Smooth muscle cell (in vitro differentiated cells): ENCODE measurements at regions not wholly inside any gene's neighbourhood (a gene's known extent, or its start where the extent isn't known, plus 50 kb on each side); places are given as distances from the start of the nearest gene placed in this dataset.

Experiments used
- DNase-seq: peaks from one replicate; lab custom pipeline; 2025; ENCODE audit not compliant: unreplicated experiment; lab: John Stamatoyannopoulos, UW
- H2AFZ ChIP-seq: fragments of 200-600 bp; sonication (generic); 2 replicates; pipeline ENCODE4 v1.6.0; 2016; ENCODE audit warnings: antibody characterized with exemption, low read depth, mild to moderate bottlenecking
- H3F3A ChIP-seq: fragments of 200-600 bp; sonication (generic); 2 replicates; pipeline ENCODE4 v1.6.0; 2017; ENCODE audit warnings: antibody characterized with exemption, low read depth
- H3K27ac ChIP-seq: fragments of 200-600 bp; sonication (generic); 2 replicates; pipeline ENCODE4 v1.5.1; 2016; ENCODE audit warnings: low read depth, mild to moderate bottlenecking
- H3K27me3 ChIP-seq: fragments of 200-600 bp; sonication (generic); 2 replicates; pipeline ENCODE4 v1.6.1; 2016; ENCODE audit warnings: low read depth, mild to moderate bottlenecking
- H3K36me3 ChIP-seq: fragments of 200-600 bp; sonication (generic); 2 replicates; pipeline ENCODE4 v1.5.1; 2016; ENCODE audit warnings: low read depth
- H3K4me1 ChIP-seq: fragments of 200-600 bp; sonication (generic); 2 replicates; pipeline ENCODE4 v1.5.1; 2016; ENCODE audit warnings: low read depth
- H3K4me2 ChIP-seq: fragments of 200-600 bp; sonication (generic); 2 replicates; pipeline ENCODE4 v1.6.0; 2016; ENCODE audit warnings: mild to moderate bottlenecking
- H3K4me3 ChIP-seq: fragments of 200-600 bp; sonication (generic); 2 replicates; pipeline ENCODE4 v1.5.1; 2016; ENCODE audit warnings: mild to moderate bottlenecking
- H3K79me2 ChIP-seq: fragments of 200-600 bp; sonication (generic); 2 replicates; pipeline ENCODE4 v1.6.0; 2016; ENCODE audit warnings: low read depth, mild to moderate bottlenecking
- H3K9ac ChIP-seq: fragments of 200-600 bp; sonication (generic); 2 replicates; pipeline ENCODE4 v1.6.0; 2016; ENCODE audit warnings: low read depth
- H3K9me3 ChIP-seq: fragments of 200-600 bp; sonication (generic); replicated peaks from 2 replicates; pipeline ENCODE4 v1.5.1; 2016; ENCODE audit warnings: low read depth
- H4K20me1 ChIP-seq: fragments of 200-600 bp; sonication (generic); 2 replicates; pipeline ENCODE4 v1.6.0; 2016; ENCODE audit warnings: low read depth
- WGBS: methylation state at CpG from one replicate; pipeline ENCODE4 v1.1.7; 2016; ENCODE audit warnings: low lambda C conversion rate; 5-methylcytosine and 5-hydroxymethylcytosine counted together
- TF ChIP-seq, protein P1 (sequence below): fragments of 200-600 bp; sonication (generic); IDR thresholded peaks from 2 replicates; pipeline ENCODE4 v1.5.1; 2017; ENCODE audit warnings: borderline replicate concordance, mild to moderate bottlenecking, antibody characterized with exemption; ENCODE audit not compliant: insufficient read depth, poor library complexity, severe bottlenecking

DNA sequence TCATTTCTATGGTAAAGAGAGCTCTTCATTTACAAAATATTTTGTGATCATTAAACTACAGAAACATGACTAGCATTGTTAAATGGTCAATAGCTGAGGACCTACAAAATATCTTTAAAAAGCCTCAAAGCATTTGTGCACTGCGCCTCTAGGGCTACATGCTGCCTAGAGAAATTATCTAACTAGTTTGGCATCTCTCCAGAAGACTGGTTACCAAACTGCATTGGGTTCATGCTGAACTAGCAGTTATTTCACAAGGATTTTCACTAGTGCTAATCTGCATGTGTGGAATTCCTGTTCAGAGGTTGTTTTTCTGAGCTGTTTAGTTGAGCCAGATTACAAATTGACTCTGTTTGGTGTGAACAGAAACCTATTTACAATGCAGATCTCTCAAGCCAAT is 58.5 kb upstream of the PITX2 start:
- no peak overlapping the region for H3K9ac ChIP-seq
- no peaks in the 10 kb centered on the region for H3K9me3 ChIP-seq
- H3K4me1 ChIP-seq = peaks cover 6% of the 10 kb centered on the region
- no peak overlapping the region for H2AFZ ChIP-seq
- DNase-seq = no peak
- no peaks in the 10 kb centered on the region for H3K27me3 ChIP-seq
- no peaks in the 10 kb centered on the region for H3K36me3 ChIP-seq
- H3F3A ChIP-seq = peaks cover 13% of the 10 kb centered on the region
- TF ChIP-seq, protein P1, sequence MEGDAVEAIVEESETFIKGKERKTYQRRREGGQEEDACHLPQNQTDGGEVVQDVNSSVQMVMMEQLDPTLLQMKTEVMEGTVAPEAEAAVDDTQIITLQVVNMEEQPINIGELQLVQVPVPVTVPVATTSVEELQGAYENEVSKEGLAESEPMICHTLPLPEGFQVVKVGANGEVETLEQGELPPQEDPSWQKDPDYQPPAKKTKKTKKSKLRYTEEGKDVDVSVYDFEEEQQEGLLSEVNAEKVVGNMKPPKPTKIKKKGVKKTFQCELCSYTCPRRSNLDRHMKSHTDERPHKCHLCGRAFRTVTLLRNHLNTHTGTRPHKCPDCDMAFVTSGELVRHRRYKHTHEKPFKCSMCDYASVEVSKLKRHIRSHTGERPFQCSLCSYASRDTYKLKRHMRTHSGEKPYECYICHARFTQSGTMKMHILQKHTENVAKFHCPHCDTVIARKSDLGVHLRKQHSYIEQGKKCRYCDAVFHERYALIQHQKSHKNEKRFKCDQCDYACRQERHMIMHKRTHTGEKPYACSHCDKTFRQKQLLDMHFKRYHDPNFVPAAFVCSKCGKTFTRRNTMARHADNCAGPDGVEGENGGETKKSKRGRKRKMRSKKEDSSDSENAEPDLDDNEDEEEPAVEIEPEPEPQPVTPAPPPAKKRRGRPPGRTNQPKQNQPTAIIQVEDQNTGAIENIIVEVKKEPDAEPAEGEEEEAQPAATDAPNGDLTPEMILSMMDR = no peak
- no peaks in the 10 kb centered on the region for H3K79me2 ChIP-seq
- peak overlapping the region; percentile 71 for H3K4me2 ChIP-seq
- peak overlapping the region; percentile 25 for H3K27ac ChIP-seq
- WGBS = 4% methylated on average over 1 of the region's 1 CpG
- H3K4me3 ChIP-seq = no peak overlapping the region
- no peaks in the 10 kb centered on the region for H4K20me1 ChIP-seq

DNA sequence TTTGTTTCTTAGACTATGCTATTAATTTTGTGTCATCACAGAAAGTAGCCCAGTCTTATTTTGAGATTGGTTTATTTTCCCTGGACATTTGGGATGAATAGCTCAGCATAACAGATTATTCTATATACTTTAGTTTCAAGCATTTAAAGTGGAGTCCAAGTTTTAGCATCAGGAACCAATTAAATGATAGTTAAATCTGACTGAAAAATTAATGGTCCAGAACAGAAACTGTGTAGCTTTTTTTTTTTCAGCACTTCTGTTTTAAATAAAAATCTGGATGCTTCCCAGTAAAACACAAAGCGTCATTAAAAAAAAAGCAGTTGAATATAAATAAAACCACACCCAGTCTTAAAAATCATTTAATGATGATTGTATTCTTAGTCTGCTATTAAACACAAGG is 59.4 kb upstream of the PITX2 start:
- H3K27me3 ChIP-seq = no peaks in the 10 kb centered on the region
- no peaks in the 10 kb centered on the region for H4K20me1 ChIP-seq
- H3K36me3 ChIP-seq = no peaks in the 10 kb centered on the region
- H3K9me3 ChIP-seq = no peaks in the 10 kb centered on the region
- H3K9ac ChIP-seq = no peak overlapping the region
- H3K4me3 ChIP-seq = no peak overlapping the region
- 87% methylated on average over 1 of the region's 1 CpG for WGBS
- peaks cover 6% of the 10 kb centered on the region for H3K4me1 ChIP-seq
- H3K4me2 ChIP-seq = no peak overlapping the region
- TF ChIP-seq, protein P1 = no peak
- H3F3A ChIP-seq = peaks cover 13% of the 10 kb centered on the region
- no peaks in the 10 kb centered on the region for H3K79me2 ChIP-seq
- H2AFZ ChIP-seq = no peak overlapping the region
- DNase-seq = no peak
- H3K27ac ChIP-seq = no peak overlapping the region

DNA sequence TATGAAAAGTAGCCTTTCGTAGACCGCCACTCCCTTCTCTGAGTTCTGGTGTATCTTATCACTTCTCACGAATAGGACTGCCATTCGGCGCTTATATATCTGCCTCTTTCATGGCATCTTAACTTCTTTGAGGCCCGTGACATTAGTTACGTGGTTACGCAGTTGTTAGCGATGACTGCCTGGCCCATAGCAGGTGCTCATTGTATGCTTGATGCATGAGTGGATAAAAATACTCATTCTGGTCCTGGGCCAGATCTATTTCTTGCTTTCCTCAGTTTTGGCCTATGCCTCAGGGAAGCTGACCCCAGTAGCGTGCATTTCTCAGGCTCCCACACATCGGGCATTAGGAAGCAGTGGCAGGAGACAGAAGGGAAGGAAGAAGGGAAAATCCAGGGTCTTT is 60.7 kb upstream of the PITX2 start:
- TF ChIP-seq, protein P1 = no peak
- H4K20me1 ChIP-seq = no peaks in the 10 kb centered on the region

DNA sequence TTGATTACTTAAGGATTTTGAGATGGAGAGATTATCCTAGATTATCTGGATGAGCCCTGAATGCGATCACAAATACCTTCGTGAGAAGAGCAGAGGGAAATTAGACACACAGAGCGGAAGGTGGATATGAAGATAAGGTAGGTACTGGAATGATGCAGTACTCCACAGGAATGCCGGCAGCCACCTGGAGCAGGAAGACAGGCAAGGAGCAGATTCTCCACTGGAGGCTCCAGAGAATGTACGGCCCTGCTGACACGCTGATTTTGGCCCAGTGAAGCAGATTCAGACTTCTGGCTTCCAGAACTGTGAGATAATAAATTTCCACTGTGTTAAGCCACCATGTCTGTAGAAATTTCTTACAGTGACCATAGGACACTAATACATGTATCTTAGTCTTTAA is 79.4 kb upstream of the PITX2 start:
- no peaks in the 10 kb centered on the region for H3K79me2 ChIP-seq
- no peak overlapping the region for H2AFZ ChIP-seq
- WGBS = 80% methylated on average over 6 of the region's 6 CpGs
- DNase-seq = no peak
- H3K4me2 ChIP-seq = no peak overlapping the region
- no peaks in the 10 kb centered on the region for H3K27me3 ChIP-seq
- no peak overlapping the region for H3K4me3 ChIP-seq
- H3K36me3 ChIP-seq = no peaks in the 10 kb centered on the region
- TF ChIP-seq, protein P1 = no peak
- H3K9ac ChIP-seq = no peak overlapping the region
- H3K4me1 ChIP-seq = no peaks in the 10 kb centered on the region
- H4K20me1 ChIP-seq = no peaks in the 10 kb centered on the region
- no peak overlapping the region for H3K27ac ChIP-seq
- no peaks in the 10 kb centered on the region for H3F3A ChIP-seq
- no peaks in the 10 kb centered on the region for H3K9me3 ChIP-seq

More for the DNA sequence above, 60.7 kb upstream of the PITX2 start:
- 95% methylated on average over 11 of the region's 11 CpGs for WGBS
- no peak for DNase-seq
- Histone ChIP-seq H3K27ac (no peak overlapping the region), H2AFZ (no peak overlapping the region), H3K9me3 (no peaks in the 10 kb centered on the region), H3K4me2 (no peak overlapping the region), H3K27me3 (no peaks in the 10 kb centered on the region), H3K4me3 (no peak overlapping the region), H3F3A (peaks cover 13% of the 10 kb centered on the region), H3K36me3 (no peaks in the 10 kb centered on the region), H3K4me1 (peaks cover 6% of the 10 kb centered on the region), H3K9ac (no peak overlapping the region), H3K79me2 (no peaks in the 10 kb centered on the region)
